K562 (cell line): ENCODE measurements at regions not wholly inside any gene's neighbourhood (a gene's known extent, or its start where the extent isn't known, plus 50 kb on each side); places are given as distances from the start of the nearest gene placed in this dataset.

Source experiments
- CBX3 ChIP-seq, 2 experiments: IDR thresholded peaks; 1 replicate in 1 of 2; 2 replicates in 1 of 2; pipeline ENCODE4 v1.6.1; 2012; ENCODE audit warnings: inconsistent platforms in 2 of 2, low read length in 2 of 2, borderline replicate concordance in 1 of 2, control low read depth in 1 of 2
- CEBPZ ChIP-seq: fragments of 150-350 bp; IDR thresholded peaks from 2 replicates; pipeline ENCODE4 v1.6.1; 2014; ENCODE audit warnings: low read depth, mild to moderate bottlenecking, low read length, borderline replicate concordance
- CHD1 ChIP-seq: fragments of 200-600 bp; sonication (generic); IDR thresholded peaks from one replicate; pipeline ENCODE4 v1.6.1; 2012; ENCODE audit warnings: mild to moderate bottlenecking, moderate library complexity, low read length, inconsistent platforms
- CREB1 ChIP-seq, 2 experiments: sonication (generic) in 1 of 2; formaldehyde crosslinking in 1 of 2; IDR thresholded peaks; 2 replicates each; pipeline versions ENCODE4 v1.6.1 to v1.8.0; 2012 to 2022; ENCODE audit warnings: inconsistent platforms in 1 of 2, mild to moderate bottlenecking in 1 of 2, missing genetic modification reagents in 1 of 2, moderate library complexity in 1 of 2
- E2F6 ChIP-seq, 2 experiments: IDR thresholded peaks; 2 replicates each; pipeline ENCODE4 v1.6.1; 2011; ENCODE audit warnings: borderline replicate concordance in 1 of 2, control low read depth in 1 of 2, low read depth in 1 of 2, low read length in 1 of 2, mild to moderate bottlenecking in 1 of 2, mixed read lengths in 1 of 2, moderate library complexity in 1 of 2; ENCODE audit not compliant: insufficient read depth in 1 of 2, insufficient read length in 1 of 2, poor library complexity in 1 of 2, severe bottlenecking in 1 of 2; ENCODE audit errors: extremely low read depth in 1 of 2
- KDM1A ChIP-seq, 2 experiments: fragments of 450-650 bp; IDR thresholded peaks; 2 replicates each; pipeline ENCODE4 v1.6.1; 2016; ENCODE audit warnings: mild to moderate bottlenecking in 2 of 2
- MAFF ChIP-seq: IDR thresholded peaks from 2 replicates; pipeline ENCODE4 v1.6.1; 2012; ENCODE audit warnings: low read length, improper control_type of control experiment
- MEF2A ChIP-seq: IDR thresholded peaks from 2 replicates; pipeline ENCODE4 v1.6.1; 2011; ENCODE audit warnings: low read depth, mild to moderate bottlenecking, low read length, moderate library complexity; ENCODE audit not compliant: control insufficient read depth
- NONO ChIP-seq, 2 experiments: fragments of 200-400 bp in 1 of 2; fragments of 450-650 bp in 1 of 2; formaldehyde crosslinking in 1 of 2; IDR thresholded peaks; 2 replicates each; pipeline ENCODE4 v1.6.1; 2017; ENCODE audit warnings: low read depth in 2 of 2, mild to moderate bottlenecking in 2 of 2, moderate library complexity in 2 of 2, low read length in 1 of 2
- RFX5 ChIP-seq: IDR thresholded peaks from 2 replicates; pipeline ENCODE4 v1.6.1; 2011; ENCODE audit warnings: low read depth, mild to moderate bottlenecking, improper control_type of control experiment, low read length
- RFX7 ChIP-seq: fragments of 250-450 bp; sonication (Bioruptor Pico); IDR thresholded peaks from 2 replicates; pipeline ENCODE4 v1.5.1; 2021; ENCODE audit warnings: mild to moderate bottlenecking
- SPI1 ChIP-seq: IDR thresholded peaks from 2 replicates; pipeline ENCODE4 v1.6.1; 2011; ENCODE audit warnings: low read depth, low read length, control low read depth, borderline replicate concordance
- TAF9B ChIP-seq: fragments of 450-650 bp; IDR thresholded peaks from 2 replicates; pipeline ENCODE4 v1.6.1; 2018; ENCODE audit warnings: mild to moderate bottlenecking; ENCODE audit not compliant: partially characterized antibody
- ZSCAN29 ChIP-seq: fragments of 450-650 bp; IDR thresholded peaks from 2 replicates; pipeline ENCODE4 v1.6.1; 2017
- TF ChIP-seq, protein P1 (sequence below), 3 experiments: fragments of 200-800 bp in 1 of 3; sonication (Bioruptor generic) in 1 of 3; sonication (generic) in 1 of 3; formaldehyde crosslinking in 1 of 3; IDR thresholded peaks; 2 replicates each; pipeline versions ENCODE4 v1.6.1 to v1.8.0; 2016 to 2022; ENCODE audit warnings: mild to moderate bottlenecking in 2 of 3, missing compliant biosample characterization in 2 of 3, missing genetic modification characterization in 2 of 3, missing genetic modification reagents in 1 of 3
- TF ChIP-seq, protein P2 (sequence below): fragments of 450-650 bp; IDR thresholded peaks from one replicate; pipeline ENCODE4 v1.6.1; 2018; ENCODE audit warnings: mild to moderate bottlenecking, moderate library complexity; ENCODE audit not compliant: partially characterized antibody
- TF ChIP-seq, protein P3 (sequence below), 2 experiments: fragments of 450-650 bp; IDR thresholded peaks; 2 replicates each; pipeline ENCODE4 v1.6.1; 2016

GRCh38 chr16:85402910-85403692, 210.0 kb upstream of the GSE1 start (continued):
- TF ChIP-seq, protein P1, sequence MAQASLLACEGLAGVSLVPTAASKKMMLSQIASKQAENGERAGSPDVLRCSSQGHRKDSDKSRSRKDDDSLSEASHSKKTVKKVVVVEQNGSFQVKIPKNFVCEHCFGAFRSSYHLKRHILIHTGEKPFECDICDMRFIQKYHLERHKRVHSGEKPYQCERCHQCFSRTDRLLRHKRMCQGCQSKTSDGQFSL (CRISPR knock-in tag; IDR thresholded peaks at IDR 0.05) = peak; percentile 95
- TF ChIP-seq, protein P1 (tag; IDR thresholded peaks at IDR 0.05) = peak; percentile 11 to 72; a peak in 2 of 4 replicates
- peak in 1 of 2 experiments; percentile 66; a peak in 2 of 4 replicates for TF ChIP-seq KDM1A (IDR thresholded peaks at IDR 0.05)
- no peak for TF ChIP-seq CHD1
- peak; percentile 69 for TF ChIP-seq SPI1
- no peak for TF ChIP-seq TAF9B
- TF ChIP-seq MEF2A = no peak
- TF ChIP-seq E2F6 (IDR thresholded peaks at IDR 0.05; ENCODE audit: borderline replicate concordance in 1 of 2, extremely low read depth in 1 of 2, insufficient read depth in 1 of 2, insufficient read length in 1 of 2, low read depth in 1 of 2, low read length in 1 of 2, poor library complexity in 1 of 2, severe bottlenecking in 1 of 2) = peak in 1 of 2 experiments; percentile 20
- TF ChIP-seq, protein P2, sequence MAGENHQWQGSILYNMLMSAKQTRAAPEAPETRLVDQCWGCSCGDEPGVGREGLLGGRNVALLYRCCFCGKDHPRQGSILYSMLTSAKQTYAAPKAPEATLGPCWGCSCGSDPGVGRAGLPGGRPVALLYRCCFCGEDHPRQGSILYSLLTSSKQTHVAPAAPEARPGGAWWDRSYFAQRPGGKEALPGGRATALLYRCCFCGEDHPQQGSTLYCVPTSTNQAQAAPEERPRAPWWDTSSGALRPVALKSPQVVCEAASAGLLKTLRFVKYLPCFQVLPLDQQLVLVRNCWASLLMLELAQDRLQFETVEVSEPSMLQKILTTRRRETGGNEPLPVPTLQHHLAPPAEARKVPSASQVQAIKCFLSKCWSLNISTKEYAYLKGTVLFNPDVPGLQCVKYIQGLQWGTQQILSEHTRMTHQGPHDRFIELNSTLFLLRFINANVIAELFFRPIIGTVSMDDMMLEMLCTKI = no peak
- TF ChIP-seq RFX7 (CRISPR knock-in tag) = no peak
- TF ChIP-seq, protein P3, sequence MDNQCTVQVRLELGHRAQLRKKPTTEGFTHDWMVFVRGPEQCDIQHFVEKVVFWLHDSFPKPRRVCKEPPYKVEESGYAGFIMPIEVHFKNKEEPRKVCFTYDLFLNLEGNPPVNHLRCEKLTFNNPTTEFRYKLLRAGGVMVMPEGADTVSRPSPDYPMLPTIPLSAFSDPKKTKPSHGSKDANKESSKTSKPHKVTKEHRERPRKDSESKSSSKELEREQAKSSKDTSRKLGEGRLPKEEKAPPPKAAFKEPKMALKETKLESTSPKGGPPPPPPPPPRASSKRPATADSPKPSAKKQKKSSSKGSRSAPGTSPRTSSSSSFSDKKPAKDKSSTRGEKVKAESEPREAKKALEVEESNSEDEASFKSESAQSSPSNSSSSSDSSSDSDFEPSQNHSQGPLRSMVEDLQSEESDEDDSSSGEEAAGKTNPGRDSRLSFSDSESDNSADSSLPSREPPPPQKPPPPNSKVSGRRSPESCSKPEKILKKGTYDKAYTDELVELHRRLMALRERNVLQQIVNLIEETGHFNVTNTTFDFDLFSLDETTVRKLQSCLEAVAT (IDR thresholded peaks at IDR 0.05) = peak in 1 of 2 experiments; percentile 53; a peak in 2 of 4 replicates
- TF ChIP-seq CEBPZ = no peak
- peak; percentile 60; the same call in 1 of the 2 replicates for TF ChIP-seq CREB1 (IDR thresholded peaks at IDR 0.05)
- no peak for TF ChIP-seq CREB1 (CRISPR knock-in tag; IDR thresholded peaks at IDR 0.05)
- no peak for TF ChIP-seq ZSCAN29
- TF ChIP-seq CBX3 (IDR thresholded peaks at IDR 0.05; ENCODE audit: borderline replicate concordance in 1 of 2, low read length in 2 of 2) = no peak
- no peak for TF ChIP-seq MAFF
- peak in 1 of 2 experiments; percentile 70; a peak in 1 of 4 replicates for TF ChIP-seq NONO (IDR thresholded peaks at IDR 0.05; ENCODE audit: low read depth in 2 of 2, low read length in 1 of 2)
- no peak for TF ChIP-seq RFX5
